Liver (tissue), 8 donors: ENCODE measurements at regions not wholly inside any gene's neighbourhood (a gene's known extent, or its start where the extent isn't known, plus 50 kb on each side); places are given as distances from the start of the nearest gene placed in this dataset.

ENCODE experiments used
- DNase-seq: peaks from one replicate; pipeline ENCODE4 v3.0.0-alpha.2; 2017; ENCODE audit warnings: low spot score
- H3K27ac ChIP-seq, 2 donors: one replicate each; pipeline ENCODE4 v1.7.0; 2013; ENCODE audit warnings: inconsistent platforms in 2 of 2, low read length in 2 of 2, control low read depth in 1 of 2, low read depth in 1 of 2, mild to moderate bottlenecking in 1 of 2
- H3K27me3 ChIP-seq, 4 donors: one replicate each; pipeline versions ENCODE4 v1.6.1 to v1.7.0; 2013; ENCODE audit warnings: low read length in 3 of 4, inconsistent platforms in 1 of 4, mild to moderate bottlenecking in 1 of 4, moderate library complexity in 1 of 4; ENCODE audit not compliant: control insufficient read depth in 4 of 4, insufficient read depth in 4 of 4
- H3K36me3 ChIP-seq, 4 donors: one replicate each; pipeline versions ENCODE4 v1.6.1 to v1.7.0; 2013; ENCODE audit warnings: low read length in 3 of 4, mild to moderate bottlenecking in 3 of 4, low read depth in 1 of 4, moderate library complexity in 1 of 4; ENCODE audit not compliant: control insufficient read depth in 4 of 4, insufficient read depth in 3 of 4
- H3K4me1 ChIP-seq, 4 donors: one replicate each; pipeline versions ENCODE4 v1.6.1 to v1.7.0; 2013; ENCODE audit warnings: low read length in 3 of 4, mild to moderate bottlenecking in 3 of 4, moderate library complexity in 1 of 4; ENCODE audit not compliant: control insufficient read depth in 4 of 4, insufficient read depth in 4 of 4
- H3K4me3 ChIP-seq, 3 donors: one replicate each; pipeline versions ENCODE4 v1.6.1 to v1.7.0; 2013; ENCODE audit warnings: low read length in 3 of 3, control low read depth in 1 of 3, low read depth in 1 of 3, mild to moderate bottlenecking in 1 of 3
- H3K9ac ChIP-seq, 2 donors: one replicate each; pipeline ENCODE4 v1.7.0; 2013; ENCODE audit warnings: low read length in 2 of 2, mild to moderate bottlenecking in 2 of 2, moderate library complexity in 2 of 2, control low read depth in 1 of 2, low read depth in 1 of 2
- H3K9me3 ChIP-seq, 4 donors: one replicate each; pipeline versions ENCODE4 v1.6.1 to v1.7.0; 2013; ENCODE audit warnings: low read length in 3 of 4; ENCODE audit not compliant: control insufficient read depth in 4 of 4
- ATF3 ChIP-seq: IDR thresholded peaks from 2 replicates; pipeline ENCODE4 v1.6.1; 2016; ENCODE audit warnings: antibody characterized with exemption
- CTCF ChIP-seq: fragments of 150-350 bp; IDR thresholded peaks from 2 replicates; pipeline ENCODE4 v1.5.1; 2017; ENCODE audit warnings: improper control_type of control experiment, low read depth, low read length; ENCODE audit not compliant: missing input control
- EGR1 ChIP-seq, 2 donors: IDR thresholded peaks; 2 replicates each; pipeline ENCODE4 v1.6.1; 2016 to 2018; ENCODE audit warnings: antibody characterized with exemption in 2 of 2, low read depth in 2 of 2
- FOXA1 ChIP-seq: IDR thresholded peaks from 2 replicates; pipeline ENCODE4 v1.6.1; 2016; ENCODE audit warnings: antibody characterized with exemption
- FOXA2 ChIP-seq: IDR thresholded peaks from 2 replicates; pipeline ENCODE4 v1.6.1; 2016; ENCODE audit warnings: antibody characterized with exemption
- GABPA ChIP-seq, 2 donors: IDR thresholded peaks in 1 of 2; conservative IDR thresholded peaks in 1 of 2; 2 replicates each; pipeline ENCODE4 v1.6.1; 2016; ENCODE audit warnings: antibody characterized with exemption in 2 of 2, mild to moderate bottlenecking in 1 of 2, moderate library complexity in 1 of 2
- HNF4A ChIP-seq, 2 donors: conservative IDR thresholded peaks; 2 replicates each; pipeline ENCODE4 v1.6.1; 2016; ENCODE audit warnings: antibody characterized with exemption in 2 of 2, mild to moderate bottlenecking in 2 of 2
- HNF4G ChIP-seq: IDR thresholded peaks from 2 replicates; pipeline ENCODE4 v1.6.1; 2016; ENCODE audit warnings: antibody characterized with exemption
- JUND ChIP-seq, 2 donors: IDR thresholded peaks; 2 replicates each; pipeline ENCODE4 v1.6.1; 2016; ENCODE audit warnings: antibody characterized with exemption in 2 of 2
- NR2F2 ChIP-seq: IDR thresholded peaks from 2 replicates; pipeline ENCODE4 v1.6.1; 2016; ENCODE audit warnings: antibody characterized with exemption
- RAD21 ChIP-seq, 2 donors: IDR thresholded peaks; 2 replicates each; pipeline ENCODE4 v1.6.1; 2016; ENCODE audit warnings: antibody characterized with exemption in 2 of 2, mild to moderate bottlenecking in 2 of 2
- RXRA ChIP-seq, 2 donors: IDR thresholded peaks; 2 replicates each; pipeline ENCODE4 v1.6.1; 2017 to 2018; ENCODE audit warnings: antibody characterized with exemption in 2 of 2, mild to moderate bottlenecking in 1 of 2
- SP1 ChIP-seq: IDR thresholded peaks from 2 replicates; pipeline ENCODE4 v1.6.1; 2018; ENCODE audit warnings: antibody characterized with exemption, mild to moderate bottlenecking
- TAF1 ChIP-seq: conservative IDR thresholded peaks from 2 replicates; pipeline ENCODE4 v1.6.1; 2016; ENCODE audit warnings: antibody characterized with exemption, mild to moderate bottlenecking
- YY1 ChIP-seq: IDR thresholded peaks from 2 replicates; pipeline ENCODE4 v1.6.1; 2016; ENCODE audit warnings: antibody characterized with exemption, mild to moderate bottlenecking
- ZBTB33 ChIP-seq: IDR thresholded peaks from 2 replicates; pipeline ENCODE4 v1.6.1; 2016; ENCODE audit warnings: antibody characterized with exemption
- WGBS: extraction: QIAGEN DNeasy Blood & Tissue Kit; methylation state at CpG from one replicate; pipeline ENCODE4 v1.1.7; 2013; 5-methylcytosine and 5-hydroxymethylcytosine counted together
- TF ChIP-seq, protein P1 (sequence below): IDR thresholded peaks from 2 replicates; pipeline ENCODE4 v1.6.1; 2016; ENCODE audit warnings: antibody characterized with exemption
- TF ChIP-seq, protein P2 (sequence below): IDR thresholded peaks from 2 replicates; pipeline ENCODE4 v1.6.1; 2016; ENCODE audit warnings: antibody characterized with exemption, mild to moderate bottlenecking
- donor health status: healthy.
- donor health status: healthy.
- donor health status: healthy.
- donor health status: healthy.
- donor health status: healthy.

- Histone ChIP-seq H3K9me3 (no peaks in the 10 kb centered on the region), H3K27ac (no peak overlapping the region), H3K4me3 (no peak overlapping the region), H3K4me1 (peaks cover 0 to 12% (median 11%) of the 10 kb centered on the region in 4 donors), H3K9ac (no peak overlapping the region), H3K36me3 (no peaks in the 10 kb centered on the region), H3K27me3 (no peaks in the 10 kb centered on the region)
- DNase-seq = no peak
- no peak for TF ChIP-seq HNF4A (conservative IDR thresholded peaks at IDR 0.05)
- TF ChIP-seq SP1 = no peak
- TF ChIP-seq, protein P1, sequence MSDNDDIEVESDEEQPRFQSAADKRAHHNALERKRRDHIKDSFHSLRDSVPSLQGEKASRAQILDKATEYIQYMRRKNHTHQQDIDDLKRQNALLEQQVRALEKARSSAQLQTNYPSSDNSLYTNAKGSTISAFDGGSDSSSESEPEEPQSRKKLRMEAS = no peak
- TF ChIP-seq RAD21 (IDR thresholded peaks at IDR 0.05) = no peak
- TF ChIP-seq GABPA (IDR thresholded peaks at IDR 0.05 in 1 of 2, conservative IDR thresholded peaks at IDR 0.05 in 1 of 2) = no peak
- no peak for TF ChIP-seq TAF1
- no peak for TF ChIP-seq NR2F2
- TF ChIP-seq JUND (IDR thresholded peaks at IDR 0.05) = no peak
- no peak for TF ChIP-seq FOXA1
- TF ChIP-seq CTCF = no peak
- no peak for TF ChIP-seq YY1
- no peak for TF ChIP-seq ZBTB33
- TF ChIP-seq EGR1 (IDR thresholded peaks at IDR 0.05; ENCODE audit: low read depth in 2 of 2) = no peak
- TF ChIP-seq ATF3 = no peak
- TF ChIP-seq, protein P2, sequence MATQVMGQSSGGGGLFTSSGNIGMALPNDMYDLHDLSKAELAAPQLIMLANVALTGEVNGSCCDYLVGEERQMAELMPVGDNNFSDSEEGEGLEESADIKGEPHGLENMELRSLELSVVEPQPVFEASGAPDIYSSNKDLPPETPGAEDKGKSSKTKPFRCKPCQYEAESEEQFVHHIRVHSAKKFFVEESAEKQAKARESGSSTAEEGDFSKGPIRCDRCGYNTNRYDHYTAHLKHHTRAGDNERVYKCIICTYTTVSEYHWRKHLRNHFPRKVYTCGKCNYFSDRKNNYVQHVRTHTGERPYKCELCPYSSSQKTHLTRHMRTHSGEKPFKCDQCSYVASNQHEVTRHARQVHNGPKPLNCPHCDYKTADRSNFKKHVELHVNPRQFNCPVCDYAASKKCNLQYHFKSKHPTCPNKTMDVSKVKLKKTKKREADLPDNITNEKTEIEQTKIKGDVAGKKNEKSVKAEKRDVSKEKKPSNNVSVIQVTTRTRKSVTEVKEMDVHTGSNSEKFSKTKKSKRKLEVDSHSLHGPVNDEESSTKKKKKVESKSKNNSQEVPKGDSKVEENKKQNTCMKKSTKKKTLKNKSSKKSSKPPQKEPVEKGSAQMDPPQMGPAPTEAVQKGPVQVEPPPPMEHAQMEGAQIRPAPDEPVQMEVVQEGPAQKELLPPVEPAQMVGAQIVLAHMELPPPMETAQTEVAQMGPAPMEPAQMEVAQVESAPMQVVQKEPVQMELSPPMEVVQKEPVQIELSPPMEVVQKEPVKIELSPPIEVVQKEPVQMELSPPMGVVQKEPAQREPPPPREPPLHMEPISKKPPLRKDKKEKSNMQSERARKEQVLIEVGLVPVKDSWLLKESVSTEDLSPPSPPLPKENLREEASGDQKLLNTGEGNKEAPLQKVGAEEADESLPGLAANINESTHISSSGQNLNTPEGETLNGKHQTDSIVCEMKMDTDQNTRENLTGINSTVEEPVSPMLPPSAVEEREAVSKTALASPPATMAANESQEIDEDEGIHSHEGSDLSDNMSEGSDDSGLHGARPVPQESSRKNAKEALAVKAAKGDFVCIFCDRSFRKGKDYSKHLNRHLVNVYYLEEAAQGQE = no peak
- TF ChIP-seq HNF4G = no peak
- TF ChIP-seq FOXA2 = no peak
- TF ChIP-seq RXRA (IDR thresholded peaks at IDR 0.05) = no peak
- 97% methylated on average over 1 of the region's 1 CpG for WGBS
Observed at GRCh38 chr1:221626041-221626440, 115.8 kb downstream of the DUSP10 start.

GRCh38 chr1:221630236-221630635 is 111.7 kb downstream of the DUSP10 start:
- no peak overlapping the region for H3K4me3 ChIP-seq
- no peak overlapping the region for H3K9ac ChIP-seq
- H3K27me3 ChIP-seq = no peaks in the 10 kb centered on the region
- H3K36me3 ChIP-seq = no peaks in the 10 kb centered on the region
- no peak overlapping the region for H3K27ac ChIP-seq
- no peaks in the 10 kb centered on the region for H3K9me3 ChIP-seq
- no peak for DNase-seq
- H3K4me1 ChIP-seq = no peaks in the 10 kb centered on the region
- TF ChIP-seq RXRA (IDR thresholded peaks at IDR 0.05) (no peak), HNF4A (conservative IDR thresholded peaks at IDR 0.05) (no peak), FOXA2 (no peak), TAF1 (no peak), YY1 (no peak), CTCF (no peak), NR2F2 (no peak), SP1 (no peak), ZBTB33 (no peak), ATF3 (no peak), RAD21 (IDR thresholded peaks at IDR 0.05) (no peak), JUND (IDR thresholded peaks at IDR 0.05) (no peak), FOXA1 (no peak)
- TF ChIP-seq, protein P1 = no peak
